Suprapubic skin (tissue), 4 donors: ENCODE measurements at regions not wholly inside any gene's neighbourhood (a gene's known extent, or its start where the extent isn't known, plus 50 kb on each side); places are given as distances from the start of the nearest gene placed in this dataset.

Source experiments
- DNase-seq, 2 donors: peaks; one replicate each; pipeline ENCODE4 v3.0.0-alpha.2; 2019; ENCODE audit warnings: low spot score in 2 of 2
- H3K27ac ChIP-seq: fragments of 200-600 bp; sonication (generic); one replicate; pipeline ENCODE4 v1.5.1; 2019
- H3K27me3 ChIP-seq: fragments of 200-600 bp; sonication (generic); one replicate; pipeline ENCODE4 v1.5.1; 2019
- H3K36me3 ChIP-seq: fragments of 200-600 bp; sonication (generic); one replicate; pipeline ENCODE4 v1.5.1; 2019
- H3K4me1 ChIP-seq: fragments of 200-600 bp; sonication (generic); one replicate; pipeline ENCODE4 v1.5.1; 2019
- H3K4me3 ChIP-seq: fragments of 200-600 bp; sonication (generic); one replicate; pipeline ENCODE4 v1.5.1; 2019; ENCODE audit warnings: mild to moderate bottlenecking
- H3K9me3 ChIP-seq: fragments of 200-600 bp; sonication (generic); one replicate; pipeline ENCODE4 v1.5.1; 2019
- EP300 ChIP-seq: sonication (generic); formaldehyde crosslinking; IDR thresholded peaks from one replicate; pipeline ENCODE4 v1.6.1; 2017; ENCODE audit warnings: antibody characterized with exemption
- POLR2A ChIP-seq, 2 donors: fragments of 450-650 bp; IDR thresholded peaks; one replicate each; pipeline ENCODE4 v1.6.1; 2017; ENCODE audit warnings: antibody characterized with exemption in 2 of 2, mild to moderate bottlenecking in 2 of 2, moderate library complexity in 2 of 2
- POLR2AphosphoS5 ChIP-seq, 3 donors: sonication (generic); formaldehyde crosslinking; IDR thresholded peaks; one replicate each; pipeline ENCODE4 v1.6.1; 2017; ENCODE audit warnings: antibody characterized with exemption in 3 of 3
- WGBS: methylation state at CpG from one replicate; pipeline ENCODE4 v1.1.5; 2018; 5-methylcytosine and 5-hydroxymethylcytosine counted together
- TF ChIP-seq, protein P1 (sequence below), 2 donors: fragments of 200-600 bp in 1 of 2; fragments of 450-650 bp in 1 of 2; sonication (generic) in 1 of 2; IDR thresholded peaks; one replicate each; pipeline ENCODE4 v1.5.1; 2016 to 2019; ENCODE audit warnings: antibody characterized with exemption in 2 of 2, mild to moderate bottlenecking in 1 of 2, moderate library complexity in 1 of 2

DNA sequence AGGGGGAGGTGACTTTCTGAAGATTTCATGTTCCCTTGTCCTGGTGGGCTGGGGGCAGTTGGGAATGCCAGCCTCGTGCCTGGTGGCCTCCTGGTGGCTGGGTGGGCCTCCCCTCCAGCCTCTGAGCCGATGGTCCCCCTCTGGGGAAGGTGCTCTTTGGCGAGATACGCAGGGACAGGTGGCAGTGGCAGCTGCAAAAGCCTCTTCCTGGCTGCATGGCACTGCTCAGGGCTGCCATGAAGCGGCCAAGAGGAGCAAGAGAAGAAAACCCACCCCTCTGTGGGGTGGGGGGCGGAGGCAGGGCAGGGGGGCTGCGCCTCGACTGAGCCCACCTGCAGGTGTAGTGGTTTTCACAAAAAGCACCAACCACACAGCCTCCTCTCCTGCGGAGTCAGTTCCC lies 61.8 kb upstream of the PHF21B start:
- DNase-seq = no peak
- Histone ChIP-seq H3K9me3 (no peaks in the 10 kb centered on the region), H3K27me3 (peaks cover 68% of the 10 kb centered on the region), H3K27ac (no peak overlapping the region), H3K4me1 (peaks cover 3% of the 10 kb centered on the region), H3K4me3 (no peak overlapping the region), H3K36me3 (no peaks in the 10 kb centered on the region)
- whole genome bisulfite sequencing = 51% methylated on average over 8 of the region's 9 CpGs
- TF ChIP-seq EP300 = no peak
- no peak for TF ChIP-seq POLR2A (IDR thresholded peaks at IDR 0.05)
- TF ChIP-seq POLR2AphosphoS5 (IDR thresholded peaks at IDR 0.05) = no peak
- TF ChIP-seq, protein P1, sequence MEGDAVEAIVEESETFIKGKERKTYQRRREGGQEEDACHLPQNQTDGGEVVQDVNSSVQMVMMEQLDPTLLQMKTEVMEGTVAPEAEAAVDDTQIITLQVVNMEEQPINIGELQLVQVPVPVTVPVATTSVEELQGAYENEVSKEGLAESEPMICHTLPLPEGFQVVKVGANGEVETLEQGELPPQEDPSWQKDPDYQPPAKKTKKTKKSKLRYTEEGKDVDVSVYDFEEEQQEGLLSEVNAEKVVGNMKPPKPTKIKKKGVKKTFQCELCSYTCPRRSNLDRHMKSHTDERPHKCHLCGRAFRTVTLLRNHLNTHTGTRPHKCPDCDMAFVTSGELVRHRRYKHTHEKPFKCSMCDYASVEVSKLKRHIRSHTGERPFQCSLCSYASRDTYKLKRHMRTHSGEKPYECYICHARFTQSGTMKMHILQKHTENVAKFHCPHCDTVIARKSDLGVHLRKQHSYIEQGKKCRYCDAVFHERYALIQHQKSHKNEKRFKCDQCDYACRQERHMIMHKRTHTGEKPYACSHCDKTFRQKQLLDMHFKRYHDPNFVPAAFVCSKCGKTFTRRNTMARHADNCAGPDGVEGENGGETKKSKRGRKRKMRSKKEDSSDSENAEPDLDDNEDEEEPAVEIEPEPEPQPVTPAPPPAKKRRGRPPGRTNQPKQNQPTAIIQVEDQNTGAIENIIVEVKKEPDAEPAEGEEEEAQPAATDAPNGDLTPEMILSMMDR (IDR thresholded peaks at IDR 0.05) = no peak

DNA sequence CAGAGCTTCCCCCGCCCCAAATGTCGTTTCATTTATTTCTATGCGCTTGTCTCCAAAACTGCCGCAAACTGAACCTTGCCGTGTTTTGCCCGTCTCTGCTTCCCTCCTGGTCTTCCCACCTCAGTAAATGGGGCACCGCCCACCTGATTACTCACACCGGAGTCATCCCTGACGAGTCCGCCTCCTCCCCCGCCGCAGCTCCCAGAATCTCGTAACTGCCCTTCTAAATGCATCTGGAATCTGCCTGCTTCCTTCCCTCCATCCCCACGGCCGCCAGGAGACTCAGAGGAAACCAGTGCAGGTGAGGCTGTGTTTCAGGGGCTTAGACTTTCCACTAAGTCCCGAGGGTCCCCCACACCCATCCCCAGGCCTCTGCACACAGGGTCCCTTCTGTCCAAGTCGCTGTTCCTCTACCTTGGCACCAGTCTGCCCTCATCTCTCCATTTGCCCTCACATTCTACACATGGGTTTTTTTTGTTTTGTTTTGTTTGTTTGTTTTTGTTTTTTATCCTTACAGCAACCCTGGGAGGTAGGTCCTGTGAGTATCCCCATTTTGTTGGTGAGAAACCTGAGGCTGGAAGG lies 62.6 kb upstream of the PHF21B start:
- 23% methylated on average over 17 of the region's 17 CpGs for WGBS
- TF ChIP-seq POLR2AphosphoS5 (IDR thresholded peaks at IDR 0.05) = no peak
- TF ChIP-seq, protein P1 (IDR thresholded peaks at IDR 0.05) = no peak
- no peak for TF ChIP-seq POLR2A (IDR thresholded peaks at IDR 0.05)
- no peak for TF ChIP-seq EP300
- H3K4me3 ChIP-seq = no peak overlapping the region
- peaks cover 3% of the 10 kb centered on the region for H3K4me1 ChIP-seq
- H3K9me3 ChIP-seq = no peaks in the 10 kb centered on the region
- peaks cover 71% of the 10 kb centered on the region for H3K27me3 ChIP-seq
- DNase-seq = no peak
- no peaks in the 10 kb centered on the region for H3K36me3 ChIP-seq
- no peak overlapping the region for H3K27ac ChIP-seq

GRCh38 chr22:45073064-45073463 lies 63.3 kb upstream of the PHF21B start:
- no peak overlapping the region for H3K4me3 ChIP-seq
- no peak for DNase-seq
- H3K9me3 ChIP-seq = no peaks in the 10 kb centered on the region
- H3K27me3 ChIP-seq = peaks cover 77% of the 10 kb centered on the region
- TF ChIP-seq EP300 = no peak
- TF ChIP-seq, protein P1 (IDR thresholded peaks at IDR 0.05) = no peak
- no peak for TF ChIP-seq POLR2A (IDR thresholded peaks at IDR 0.05)
- TF ChIP-seq POLR2AphosphoS5 (IDR thresholded peaks at IDR 0.05) = no peak
- 76% methylated on average over 5 of the region's 5 CpGs for WGBS
- no peak overlapping the region for H3K27ac ChIP-seq
- no peaks in the 10 kb centered on the region for H3K36me3 ChIP-seq
- peaks cover 3% of the 10 kb centered on the region for H3K4me1 ChIP-seq

- 56% methylated on average over 6 of the region's 14 CpGs for WGBS
- Histone ChIP-seq H3K27me3 (peaks cover 73% of the 10 kb centered on the region), H3K36me3 (no peaks in the 10 kb centered on the region), H3K9me3 (no peaks in the 10 kb centered on the region), H3K27ac (no peak overlapping the region), H3K4me1 (peaks cover under 1% of the 10 kb centered on the region), H3K4me3 (no peak overlapping the region)
- no peak for DNase-seq
- TF ChIP-seq EP300 (no peak), POLR2A (IDR thresholded peaks at IDR 0.05) (no peak), POLR2AphosphoS5 (IDR thresholded peaks at IDR 0.05) (no peak)
- TF ChIP-seq, protein P1 (IDR thresholded peaks at IDR 0.05) = no peak
These were observed 67.5 kb upstream of the PHF21B start for GRCh38 chr22:45077286-45077685.

- Histone ChIP-seq H3K4me3 (no peak overlapping the region), H3K4me1 (no peaks in the 10 kb centered on the region), H3K27ac (no peak overlapping the region), H3K9me3 (no peaks in the 10 kb centered on the region), H3K27me3 (peaks cover 73% of the 10 kb centered on the region), H3K36me3 (no peaks in the 10 kb centered on the region)
- DNase-seq = no peak
- TF ChIP-seq POLR2A (IDR thresholded peaks at IDR 0.05) = no peak
- TF ChIP-seq POLR2AphosphoS5 (IDR thresholded peaks at IDR 0.05) = no peak
- TF ChIP-seq EP300 = no peak
- TF ChIP-seq, protein P1 (IDR thresholded peaks at IDR 0.05) = no peak
- 47% methylated on average over 17 of the region's 25 CpGs for WGBS
These were observed 68.1 kb upstream of the PHF21B start for GRCh38 chr22:45077826-45078334.
